GM12873 (cell line): ENCODE measurements at regions not wholly inside any gene's neighbourhood (a gene's known extent, or its start where the extent isn't known, plus 50 kb on each side); places are given as distances from the start of the nearest gene placed in this dataset.

Source experiments
- TF ChIP-seq, protein P1 (sequence below): IDR thresholded peaks from 2 replicates; pipeline ENCODE4 v1.5.1; 2012; ENCODE audit warnings: low read depth, mild to moderate bottlenecking, moderate library complexity, low read length, control low read depth; ENCODE audit not compliant: insufficient read depth; ENCODE audit errors: missing control alignments

- TF ChIP-seq, protein P1, sequence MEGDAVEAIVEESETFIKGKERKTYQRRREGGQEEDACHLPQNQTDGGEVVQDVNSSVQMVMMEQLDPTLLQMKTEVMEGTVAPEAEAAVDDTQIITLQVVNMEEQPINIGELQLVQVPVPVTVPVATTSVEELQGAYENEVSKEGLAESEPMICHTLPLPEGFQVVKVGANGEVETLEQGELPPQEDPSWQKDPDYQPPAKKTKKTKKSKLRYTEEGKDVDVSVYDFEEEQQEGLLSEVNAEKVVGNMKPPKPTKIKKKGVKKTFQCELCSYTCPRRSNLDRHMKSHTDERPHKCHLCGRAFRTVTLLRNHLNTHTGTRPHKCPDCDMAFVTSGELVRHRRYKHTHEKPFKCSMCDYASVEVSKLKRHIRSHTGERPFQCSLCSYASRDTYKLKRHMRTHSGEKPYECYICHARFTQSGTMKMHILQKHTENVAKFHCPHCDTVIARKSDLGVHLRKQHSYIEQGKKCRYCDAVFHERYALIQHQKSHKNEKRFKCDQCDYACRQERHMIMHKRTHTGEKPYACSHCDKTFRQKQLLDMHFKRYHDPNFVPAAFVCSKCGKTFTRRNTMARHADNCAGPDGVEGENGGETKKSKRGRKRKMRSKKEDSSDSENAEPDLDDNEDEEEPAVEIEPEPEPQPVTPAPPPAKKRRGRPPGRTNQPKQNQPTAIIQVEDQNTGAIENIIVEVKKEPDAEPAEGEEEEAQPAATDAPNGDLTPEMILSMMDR, result no peak
These were observed 60.4 kb upstream of the FAM20C start for GRCh38 chr7:131781-132482.

DNA sequence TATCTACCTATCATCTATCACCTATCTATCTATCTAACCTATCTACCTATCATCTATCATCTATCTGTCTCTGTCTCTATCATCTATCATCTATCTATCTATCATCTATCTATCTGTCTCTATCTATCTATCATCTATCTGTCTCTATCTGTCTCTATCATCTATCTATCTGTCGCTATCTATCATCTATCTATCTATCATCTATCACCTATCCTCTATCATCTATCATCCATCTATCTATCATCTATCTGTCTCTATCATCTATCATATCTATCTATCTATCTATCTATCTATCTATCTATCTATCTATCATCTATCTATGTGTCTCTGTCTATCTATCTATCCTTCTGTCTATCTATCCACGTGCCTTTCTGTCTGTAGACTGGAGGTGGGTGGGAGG lies 59.5 kb upstream of the FAM20C start:
- TF ChIP-seq, protein P1, result no peak

GRCh38 chr7:133470-133869 lies 58.9 kb upstream of the FAM20C start:
- TF ChIP-seq, protein P1, result no peak

DNA sequence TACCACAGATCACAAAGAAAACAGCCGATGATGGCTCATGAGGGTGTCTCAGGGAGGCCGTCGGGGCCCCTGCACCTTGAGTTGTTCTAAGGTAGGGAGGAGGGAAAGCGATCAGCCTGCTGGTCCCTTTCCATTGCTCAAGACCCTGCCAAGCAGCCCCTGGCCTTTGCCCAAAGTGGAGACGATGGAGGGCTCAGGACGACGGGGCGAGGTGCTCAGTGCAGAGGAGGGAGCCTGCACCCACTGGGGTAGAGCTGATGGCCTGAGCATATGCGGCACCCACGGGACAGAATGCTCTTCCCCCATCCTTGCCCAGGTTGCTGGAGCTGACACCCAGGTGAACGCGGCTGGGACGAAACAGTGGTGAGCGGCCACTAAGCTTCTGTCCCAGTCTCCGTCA lies 58.3 kb upstream of the FAM20C start:
- TF ChIP-seq, protein P1, result no peak

- TF ChIP-seq, protein P1, result no peak
These were observed 57.7 kb upstream of the FAM20C start for GRCh38 chr7:134561-135256.

- TF ChIP-seq, protein P1, result no peak
These were observed 57.1 kb upstream of the FAM20C start for GRCh38 chr7:135257-135653.

DNA sequence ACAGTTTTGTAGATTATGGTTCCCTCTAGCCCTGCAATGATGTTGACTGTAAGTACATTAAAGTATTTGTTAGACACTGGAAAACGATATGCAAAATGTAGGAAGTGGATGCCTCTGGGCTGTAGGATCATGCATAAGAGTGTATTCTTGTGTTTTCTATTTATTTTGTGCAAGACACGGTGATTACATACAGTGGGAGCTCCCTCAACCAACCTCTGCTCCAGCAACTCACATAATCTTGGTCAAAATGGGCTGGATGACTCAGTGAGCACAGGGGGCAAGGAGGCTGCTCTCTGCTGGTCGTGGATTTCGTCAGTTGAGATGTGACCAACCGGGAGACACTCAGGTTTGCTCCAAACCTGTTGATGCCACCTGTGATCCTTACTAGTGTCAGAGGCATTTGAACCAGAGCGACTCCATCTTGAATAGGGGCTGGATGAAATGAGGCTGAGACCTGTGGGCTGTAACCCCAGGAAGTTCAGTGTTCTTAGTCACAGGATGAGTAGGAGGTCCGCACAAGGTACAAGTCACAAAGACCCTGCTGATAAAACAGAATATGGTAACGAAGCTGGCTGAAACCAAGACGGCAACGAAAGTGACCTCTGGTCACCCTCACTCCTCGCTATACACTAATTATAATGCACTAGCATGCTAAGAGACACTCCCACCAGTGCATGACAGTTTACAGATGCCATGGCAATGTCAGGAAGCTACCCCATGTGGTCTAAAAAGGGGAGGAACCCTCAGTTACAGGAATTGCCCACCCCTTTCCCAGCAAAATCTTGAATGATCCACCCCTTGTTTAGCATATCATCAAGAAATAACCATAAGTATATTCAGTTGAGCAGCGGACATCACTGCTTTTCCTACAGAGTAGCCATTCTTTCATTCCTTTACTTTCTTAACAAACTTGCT lies 56.4 kb upstream of the FAM20C start:
- TF ChIP-seq, protein P1, result no peak
